Neuronal stem cell (in vitro differentiated cells): ENCODE measurements at regions not wholly inside any gene's neighbourhood (a gene's known extent, or its start where the extent isn't known, plus 50 kb on each side); places are given as distances from the start of the nearest gene placed in this dataset.

ENCODE experiments used
- DNase-seq: peaks from one replicate; pipeline ENCODE4 v3.0.0-alpha.2; 2013; ENCODE audit warnings: low spot score
- H2AFZ ChIP-seq: one replicate; pipeline ENCODE4 v1.6.1; 2013; ENCODE audit warnings: mild to moderate bottlenecking, low read length, inconsistent platforms
- H2AK5ac ChIP-seq: 2 replicates; pipeline ENCODE4 v1.6.1; 2013; ENCODE audit warnings: low read depth, mild to moderate bottlenecking, inconsistent platforms, low read length, moderate library complexity, mixed read lengths
- H2BK120ac ChIP-seq: 2 replicates; pipeline ENCODE4 v1.6.1; 2013; ENCODE audit warnings: low read depth, mild to moderate bottlenecking, inconsistent platforms, low read length, moderate library complexity, mixed read lengths
- H2BK12ac ChIP-seq: one replicate; pipeline ENCODE4 v1.6.1; 2013; ENCODE audit warnings: low read length, inconsistent platforms
- H2BK15ac ChIP-seq: 2 replicates; pipeline ENCODE4 v1.6.1; 2013; ENCODE audit warnings: mild to moderate bottlenecking, low read length, inconsistent platforms, mixed read lengths
- H2BK5ac ChIP-seq: one replicate; pipeline ENCODE4 v1.6.1; 2013; ENCODE audit warnings: inconsistent platforms, mild to moderate bottlenecking, low read length, moderate library complexity
- H3K14ac ChIP-seq: one replicate; pipeline ENCODE4 v1.6.1; 2013; ENCODE audit warnings: low read length, inconsistent platforms
- H3K18ac ChIP-seq: 2 replicates; pipeline ENCODE4 v1.6.1; 2013; ENCODE audit warnings: low read length, inconsistent platforms
- H3K23ac ChIP-seq: 2 replicates; pipeline ENCODE4 v1.6.1; 2013; ENCODE audit warnings: low read depth, mild to moderate bottlenecking, mixed read lengths, low read length, inconsistent platforms; ENCODE audit not compliant: poor library complexity
- H3K27ac ChIP-seq: replicated peaks from 3 replicates; pipeline ENCODE4 v1.5.1; 2013; ENCODE audit warnings: low read length, inconsistent platforms
- H3K27me3 ChIP-seq, 3 experiments: 2 replicates each; pipeline ENCODE4 v1.6.1; 2013; ENCODE audit warnings: low read length in 3 of 3, mild to moderate bottlenecking in 2 of 3, inconsistent platforms in 1 of 3, low read depth in 1 of 3, mixed read lengths in 1 of 3, moderate library complexity in 1 of 3; ENCODE audit not compliant: control insufficient read depth in 3 of 3, insufficient read depth in 3 of 3
- H3K36me3 ChIP-seq, 2 donors: replicated peaks in 1 of 2; 2 replicates each; pipeline ENCODE4 v1.6.1; 2013; ENCODE audit warnings: low read length in 2 of 2; ENCODE audit not compliant: control insufficient read depth in 2 of 2, insufficient read depth in 2 of 2
- H3K4ac ChIP-seq: 2 replicates; pipeline ENCODE4 v1.6.1; 2013; ENCODE audit warnings: inconsistent platforms, mild to moderate bottlenecking, low read length, moderate library complexity
- H3K4me1 ChIP-seq, 2 donors: 1 replicate in 1 of 2; 2 replicates in 1 of 2; pipeline ENCODE4 v1.6.1; 2013; ENCODE audit warnings: low read length in 2 of 2, low read depth in 1 of 2; ENCODE audit not compliant: control insufficient read depth in 2 of 2, insufficient read depth in 1 of 2
- H3K4me2 ChIP-seq: one replicate; pipeline ENCODE4 v1.6.1; 2013; ENCODE audit warnings: mild to moderate bottlenecking, low read length, inconsistent platforms; ENCODE audit not compliant: insufficient read depth, poor library complexity, severe bottlenecking
- H3K4me3 ChIP-seq, 2 donors: 2 replicates each; pipeline ENCODE4 v1.5.1; 2013; ENCODE audit warnings: low read length in 2 of 2, mild to moderate bottlenecking in 2 of 2, inconsistent platforms in 1 of 2, moderate library complexity in 1 of 2
- H3K79me1 ChIP-seq: one replicate; pipeline ENCODE4 v1.6.1; 2013; ENCODE audit warnings: low read depth, mild to moderate bottlenecking, inconsistent platforms, low read length, moderate library complexity
- H3K9ac ChIP-seq: one replicate; pipeline ENCODE4 v1.6.1; 2013; ENCODE audit warnings: mild to moderate bottlenecking, low read depth, low read length, inconsistent platforms; ENCODE audit not compliant: poor library complexity
- H3K9me3 ChIP-seq, 2 donors: replicated peaks in 1 of 2; 2 replicates each; pipeline versions ENCODE3 to v1.6.1; 2013; ENCODE audit warnings: low read length in 2 of 2, mild to moderate bottlenecking in 2 of 2, inconsistent platforms in 1 of 2, low read depth in 1 of 2, mixed read lengths in 1 of 2, moderate library complexity in 1 of 2; ENCODE audit not compliant: control insufficient read depth in 2 of 2, insufficient read depth in 1 of 2
- H4K8ac ChIP-seq: one replicate; pipeline ENCODE4 v1.6.1; 2013; ENCODE audit warnings: low read depth, mild to moderate bottlenecking, inconsistent platforms, low read length, moderate library complexity
- H4K91ac ChIP-seq: one replicate; pipeline ENCODE4 v1.6.1; 2013; ENCODE audit warnings: low read length, low read depth, mild to moderate bottlenecking, inconsistent platforms; ENCODE audit not compliant: poor library complexity
- WGBS, 2 donors: extraction: QIAGEN DNeasy Blood & Tissue Kit; methylation state at CpG; one replicate each; pipeline ENCODE4 v1.1.7; 2013; ENCODE audit warnings: missing lambda C conversion rate in 2 of 2, mixed read lengths in 1 of 2; ENCODE audit not compliant: insufficient read length in 2 of 2, insufficient replicate concordance in 1 of 2; ENCODE audit errors: extremely low coverage in 2 of 2; 5-methylcytosine and 5-hydroxymethylcytosine counted together

- Histone ChIP-seq H4K8ac (no peak overlapping the region), H3K36me3 (no peaks in the 10 kb centered on the region), H2BK5ac (no peak overlapping the region), H3K27ac (no peak overlapping the region), H2BK15ac (no peak overlapping the region), H3K4me1 (peaks cover 0 to 5% of the 10 kb centered on the region in 2 donors), H4K91ac (no peak overlapping the region), H2BK12ac (no peak overlapping the region), H2BK120ac (no peak overlapping the region), H3K4ac (no peak overlapping the region), H3K9ac (no peak overlapping the region), H2AFZ (no peak overlapping the region), H3K27me3 (no peaks in the 10 kb centered on the region), H2AK5ac (no peak overlapping the region), H3K14ac (no peak overlapping the region), H3K9me3 (no peaks in the 10 kb centered on the region), H3K4me3 (no peak overlapping the region), H3K79me1 (no peaks in the 10 kb centered on the region), H3K23ac (no peak overlapping the region), H3K18ac (no peak overlapping the region), H3K4me2 (no peak overlapping the region)
- no peak for DNase-seq
Measured at GRCh38 chr5:65081071-65081470, 312.3 kb downstream of the CWC27 start.

DNA sequence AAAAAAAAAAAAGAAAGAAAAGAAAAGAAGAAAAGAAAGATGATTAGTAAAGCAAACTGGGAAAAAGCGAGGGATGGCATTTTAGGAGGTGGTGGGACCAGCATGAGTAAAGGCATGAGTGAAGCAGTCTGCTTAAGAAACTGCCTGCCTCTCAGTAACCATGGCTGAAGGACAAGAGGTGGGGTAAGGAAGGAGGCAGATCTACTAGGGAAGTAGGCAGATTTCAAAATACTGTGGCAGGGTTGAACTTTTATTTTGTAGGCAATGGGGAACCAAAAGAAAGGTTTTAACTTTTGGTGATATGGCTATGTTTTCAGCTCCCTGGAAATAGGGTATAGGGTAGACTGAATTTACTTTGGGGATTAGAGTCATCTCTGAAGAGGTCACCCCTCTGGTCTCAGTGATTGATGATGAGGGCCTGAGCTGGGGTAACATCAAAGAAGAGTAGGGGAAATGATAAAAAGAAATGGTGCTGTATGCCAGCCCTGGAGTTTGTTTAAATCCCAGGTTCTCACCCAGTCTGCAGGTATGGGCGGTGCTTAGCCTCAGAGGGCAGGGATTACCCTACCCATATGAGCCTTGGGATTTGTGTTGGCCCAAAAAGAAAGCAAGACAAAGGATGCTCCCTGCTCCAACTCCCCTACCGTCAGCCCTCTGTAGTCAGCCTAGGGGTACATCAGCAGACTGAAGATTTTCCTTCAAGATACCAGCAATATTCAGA, 316.2 kb downstream of the CWC27 start:
- no peak overlapping the region for H3K27ac ChIP-seq
- no peaks in the 10 kb centered on the region for H3K79me1 ChIP-seq
- no peaks in the 10 kb centered on the region for H3K36me3 ChIP-seq
- no peaks in the 10 kb centered on the region for H3K9me3 ChIP-seq
- no peak overlapping the region for H3K9ac ChIP-seq
- peaks cover 0 to 4% of the 10 kb centered on the region in 2 donors for H3K4me1 ChIP-seq
- no peak overlapping the region for H3K4me2 ChIP-seq
- H3K18ac ChIP-seq = no peak overlapping the region
- no peak overlapping the region for H2AK5ac ChIP-seq
- H3K23ac ChIP-seq = no peak overlapping the region
- no peak overlapping the region for H2BK5ac ChIP-seq
- no peak overlapping the region for H3K14ac ChIP-seq
- H4K91ac ChIP-seq = no peak overlapping the region
- no peak overlapping the region for H4K8ac ChIP-seq
- DNase-seq = no peak
- H2AFZ ChIP-seq = no peak overlapping the region
- no CpG with 5 or more reads among the region's 3 CpGs for WGBS, 2 donors
- H2BK12ac ChIP-seq = no peak overlapping the region
- no peak overlapping the region for H2BK15ac ChIP-seq
- H3K4me3 ChIP-seq = no peak overlapping the region
- no peak overlapping the region for H3K4ac ChIP-seq
- no peaks in the 10 kb centered on the region for H3K27me3 ChIP-seq
- H2BK120ac ChIP-seq = no peak overlapping the region

DNA sequence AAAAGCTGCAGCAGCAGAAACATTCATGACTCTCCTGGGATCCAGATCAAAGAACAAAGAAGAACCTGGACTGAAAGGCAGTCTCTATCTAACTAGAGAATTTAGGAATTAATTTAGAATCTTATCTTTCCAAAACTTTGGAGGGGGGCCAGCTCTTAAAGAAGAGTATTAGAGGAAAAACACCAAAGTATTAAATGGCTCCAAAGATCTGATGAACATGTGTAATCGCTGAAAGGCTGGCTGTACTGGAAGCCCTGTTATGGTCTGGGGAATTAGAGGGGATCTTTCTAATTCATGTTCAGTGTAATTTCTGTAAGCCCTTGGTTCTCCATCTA, 316.8 kb downstream of the CWC27 start:
- no peak overlapping the region for H3K4ac ChIP-seq
- no peak overlapping the region for H2BK120ac ChIP-seq
- no peak overlapping the region for H2BK5ac ChIP-seq
- no peak overlapping the region for H2AFZ ChIP-seq
- H3K79me1 ChIP-seq = no peaks in the 10 kb centered on the region
- H3K23ac ChIP-seq = no peak overlapping the region
- H3K9ac ChIP-seq = no peak overlapping the region
- no CpG with 5 or more reads among the region's 1 CpG for WGBS, 2 donors
- H3K27ac ChIP-seq = no peak overlapping the region
- H3K9me3 ChIP-seq = no peaks in the 10 kb centered on the region
- no peak overlapping the region for H3K18ac ChIP-seq
- H2BK15ac ChIP-seq = no peak overlapping the region
- no peak overlapping the region for H4K8ac ChIP-seq
- no peak overlapping the region for H3K4me3 ChIP-seq
- no peak for DNase-seq
- H3K4me1 ChIP-seq = peaks cover 0 to 4% of the 10 kb centered on the region in 2 donors
- H2AK5ac ChIP-seq = no peak overlapping the region
- H3K4me2 ChIP-seq = no peak overlapping the region
- no peaks in the 10 kb centered on the region for H3K36me3 ChIP-seq
- H3K14ac ChIP-seq = no peak overlapping the region
- H4K91ac ChIP-seq = no peak overlapping the region
- no peaks in the 10 kb centered on the region for H3K27me3 ChIP-seq
- H2BK12ac ChIP-seq = no peak overlapping the region

GRCh38 chr5:65086234-65086890, 317.6 kb downstream of the CWC27 start:
- Histone ChIP-seq H4K8ac (no peak overlapping the region), H3K4me3 (no peak overlapping the region), H3K36me3 (no peaks in the 10 kb centered on the region), H3K14ac (no peak overlapping the region), H2BK12ac (no peak overlapping the region), H3K4ac (no peak overlapping the region), H3K4me2 (no peak overlapping the region), H3K18ac (no peak overlapping the region), H3K79me1 (no peaks in the 10 kb centered on the region), H4K91ac (no peak overlapping the region), H3K27me3 (no peaks in the 10 kb centered on the region), H3K9ac (no peak overlapping the region), H3K27ac (no peak overlapping the region), H3K9me3 (no peaks in the 10 kb centered on the region), H2AFZ (no peak overlapping the region), H2AK5ac (no peak overlapping the region), H2BK15ac (no peak overlapping the region), H2BK120ac (no peak overlapping the region), H3K23ac (no peak overlapping the region), H2BK5ac (no peak overlapping the region), H3K4me1 (peaks cover 0 to 4% of the 10 kb centered on the region in 2 donors)
- no peak for DNase-seq
- no CpG with 5 or more reads among the region's 3 CpGs for WGBS, 2 donors
